GM12864 (cell line): ENCODE measurements at regions not wholly inside any gene's neighbourhood (a gene's known extent, or its start where the extent isn't known, plus 50 kb on each side); places are given as distances from the start of the nearest gene placed in this dataset.
"Not testable (repeated sequence)": the region's sequence is repeated elsewhere in the genome, so short reads cannot be mapped to it uniquely, and the experiment has no call there.

ENCODE experiments used
- DNase-seq: peaks from one replicate; pipeline ENCODE4 v3.0.0-alpha.2; 2011; ENCODE audit warnings: low read depth
- H3K4me3 ChIP-seq: 2 replicates; pipeline ENCODE4 v1.5.1; 2011; ENCODE audit warnings: mild to moderate bottlenecking, low read depth, low read length, control low read depth
- CTCF ChIP-seq: IDR thresholded peaks from 2 replicates; pipeline ENCODE4 v1.5.1; 2011; ENCODE audit warnings: low read depth, mild to moderate bottlenecking, moderate library complexity, low read length, control low read depth, inconsistent platforms; ENCODE audit errors: missing control alignments

GRCh38 chr3:56952061-56952460 is 108.4 kb upstream of the SPATA12 start:
- DNase-seq: no peak
- no peak for TF ChIP-seq CTCF
- no peak overlapping the region for H3K4me3 ChIP-seq

- TF ChIP-seq CTCF: no peak
- DNase-seq: no peak
- H3K4me3 ChIP-seq: no peak overlapping the region
Observed at GRCh38 chr3:56951366-56951765, 109.1 kb upstream of the SPATA12 start.

- H3K4me3 ChIP-seq, DNase-seq: not testable (repeated sequence)
Observed at GRCh38 chr3:56945378-56945777, 115.1 kb upstream of the SPATA12 start.

GRCh38 chr3:56942523-56942922 is 117.9 kb upstream of the SPATA12 start:
- H3K4me3 ChIP-seq: no peak overlapping the region
- DNase-seq: no peak
- no peak for TF ChIP-seq CTCF

- DNase-seq: no peak
- TF ChIP-seq CTCF: no peak
Observed at GRCh38 chr3:56940976-56941375, 119.5 kb upstream of the SPATA12 start.

GRCh38 chr3:56940321-56940720 is 120.1 kb upstream of the SPATA12 start:
- H3K4me3 ChIP-seq: no peak overlapping the region
- no peak for TF ChIP-seq CTCF
- DNase-seq: no peak

More at GRCh38 chr3:56940976-56941375, 119.5 kb upstream of the SPATA12 start:
- no peak overlapping the region for H3K4me3 ChIP-seq

GRCh38 chr3:56939834-56940233 is 120.6 kb upstream of the SPATA12 start:
- TF ChIP-seq CTCF: no peak
- no peak for DNase-seq
- H3K4me3 ChIP-seq: no peak overlapping the region

GRCh38 chr3:56938530-56938929 is 121.9 kb upstream of the SPATA12 start:
- no peak for TF ChIP-seq CTCF
- no peak overlapping the region for H3K4me3 ChIP-seq
- no peak for DNase-seq
